ENCODE measurements at regions not wholly inside any gene's neighbourhood (a gene's known extent, or its start where the extent isn't known, plus 50 kb on each side); places are given as distances from the start of the nearest gene placed in this dataset.

GRCh38 chr4:151558496-151559113, 149.6 kb downstream of the FHIP1A start:
- TF ChIP-seq POLR2A (IDR thresholded peaks at IDR 0.05) (no peak), CTCF (IDR thresholded peaks at IDR 0.05) (no peak)
